Transverse colon (tissue), 4 donors: ENCODE measurements at regions not wholly inside any gene's neighbourhood (a gene's known extent, or its start where the extent isn't known, plus 50 kb on each side); places are given as distances from the start of the nearest gene placed in this dataset.

Source experiments
- EP300 ChIP-seq: sonication (generic); formaldehyde crosslinking; IDR thresholded peaks from one replicate; pipeline ENCODE4 v1.6.1; 2017; ENCODE audit warnings: antibody characterized with exemption, low read depth
- POLR2A ChIP-seq: fragments of 450-650 bp; IDR thresholded peaks from one replicate; pipeline ENCODE4 v1.6.1; 2016; ENCODE audit warnings: antibody characterized with exemption, mild to moderate bottlenecking, moderate library complexity
- POLR2AphosphoS5 ChIP-seq, 3 donors: sonication (generic); formaldehyde crosslinking; IDR thresholded peaks; one replicate each; pipeline ENCODE4 v1.6.1; 2016; ENCODE audit warnings: antibody characterized with exemption in 3 of 3
- TF ChIP-seq, protein P1 (sequence below), 5 experiments: fragments of 200-600 bp in 3 of 5; fragments of 450-650 bp in 2 of 5; sonication (generic) in 3 of 5; IDR thresholded peaks; 1 replicate in 2 of 5; 2 replicates in 3 of 5; pipeline ENCODE4 v1.5.1; 2016 to 2017; ENCODE audit warnings: antibody characterized with exemption in 5 of 5, inconsistent platforms in 3 of 5, mild to moderate bottlenecking in 2 of 5, moderate library complexity in 1 of 5

DNA sequence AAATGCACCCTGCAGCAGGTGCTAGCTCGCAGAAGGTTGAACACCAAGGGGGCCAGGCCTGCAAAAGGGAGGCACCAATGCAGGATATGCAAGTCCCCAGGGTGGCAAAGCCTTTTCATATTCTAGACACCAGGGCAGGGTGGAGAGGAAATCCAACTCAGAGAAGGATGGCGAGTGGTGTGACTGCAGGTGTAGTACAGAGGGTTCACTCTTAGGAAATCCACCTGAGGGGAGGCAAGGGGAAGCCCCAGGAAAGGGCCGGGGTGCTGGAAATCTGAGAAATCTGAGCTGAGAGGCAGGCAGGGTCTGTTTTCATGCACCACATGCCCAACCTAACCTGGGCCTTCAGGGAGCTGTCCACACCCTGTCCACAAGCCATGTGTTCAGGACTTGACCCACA lies 163.2 kb upstream of the CTTNBP2NL start:
- TF ChIP-seq, protein P1, sequence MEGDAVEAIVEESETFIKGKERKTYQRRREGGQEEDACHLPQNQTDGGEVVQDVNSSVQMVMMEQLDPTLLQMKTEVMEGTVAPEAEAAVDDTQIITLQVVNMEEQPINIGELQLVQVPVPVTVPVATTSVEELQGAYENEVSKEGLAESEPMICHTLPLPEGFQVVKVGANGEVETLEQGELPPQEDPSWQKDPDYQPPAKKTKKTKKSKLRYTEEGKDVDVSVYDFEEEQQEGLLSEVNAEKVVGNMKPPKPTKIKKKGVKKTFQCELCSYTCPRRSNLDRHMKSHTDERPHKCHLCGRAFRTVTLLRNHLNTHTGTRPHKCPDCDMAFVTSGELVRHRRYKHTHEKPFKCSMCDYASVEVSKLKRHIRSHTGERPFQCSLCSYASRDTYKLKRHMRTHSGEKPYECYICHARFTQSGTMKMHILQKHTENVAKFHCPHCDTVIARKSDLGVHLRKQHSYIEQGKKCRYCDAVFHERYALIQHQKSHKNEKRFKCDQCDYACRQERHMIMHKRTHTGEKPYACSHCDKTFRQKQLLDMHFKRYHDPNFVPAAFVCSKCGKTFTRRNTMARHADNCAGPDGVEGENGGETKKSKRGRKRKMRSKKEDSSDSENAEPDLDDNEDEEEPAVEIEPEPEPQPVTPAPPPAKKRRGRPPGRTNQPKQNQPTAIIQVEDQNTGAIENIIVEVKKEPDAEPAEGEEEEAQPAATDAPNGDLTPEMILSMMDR (IDR thresholded peaks at IDR 0.05), result no peak
- TF ChIP-seq POLR2AphosphoS5 (IDR thresholded peaks at IDR 0.05) (no peak), POLR2A (no peak), EP300 (no peak)
